ENCODE measurements at regions not wholly inside any gene's neighbourhood (a gene's known extent, or its start where the extent isn't known, plus 50 kb on each side); places are given as distances from the start of the nearest gene placed in this dataset.

GRCh38 chr3:17872457-17872856, 130.0 kb upstream of the TBC1D5 start:
- Histone ChIP-seq H3K4me1 (ENCODE audit: control insufficient read depth in 1 of 2, insufficient read depth in 2 of 2, low read depth in 1 of 2, low read length in 1 of 2) (no peaks in the 10 kb centered on the region), H3K36me3 (replicated peaks in 1 of 2; ENCODE audit: control insufficient read depth in 1 of 2, insufficient read depth in 2 of 2, low read length in 1 of 2) (no peaks in the 10 kb centered on the region), H3K27me3 (ENCODE audit: insufficient read depth) (no peaks in the 10 kb centered on the region; the same call in 1 of the 2 replicates), H3K27ac (ENCODE audit: low read depth in 2 of 2, low read length in 1 of 2) (no peak overlapping the region), H3F3A (replicated peaks; ENCODE audit: insufficient read depth) (no peaks in the 10 kb centered on the region), H3K9me3 (no peaks in the 10 kb centered on the region), H3K4me2 (no peak overlapping the region), H3K79me2 (ENCODE audit: insufficient read depth) (no peaks in the 10 kb centered on the region), H3K4me3 (ENCODE audit: low read depth in 2 of 2, low read length in 1 of 2) (no peak overlapping the region), H2AFZ (ENCODE audit: low read depth) (no peak overlapping the region), H3K9ac (no peak overlapping the region), H4K20me1 (ENCODE audit: insufficient read depth) (no peaks in the 10 kb centered on the region), H3K9me2 (no peaks in the 10 kb centered on the region)
- TF ChIP-seq GABPA (IDR thresholded peaks at IDR 0.05; ENCODE audit: low read depth) (no peak), MAX (IDR thresholded peaks at IDR 0.05; ENCODE audit: low read depth) (no peak), POLR2AphosphoS5 (IDR thresholded peaks at IDR 0.05; ENCODE audit: low read depth, low read length) (no peak), SIN3A (IDR thresholded peaks at IDR 0.05; ENCODE audit: borderline replicate concordance, low read depth, low read length) (no peak), RCOR1 (IDR thresholded peaks at IDR 0.05; ENCODE audit: low read length) (no peak), SMC3 (IDR thresholded peaks at IDR 0.05; ENCODE audit: low read depth, low read length) (no peak), RFX5 (IDR thresholded peaks at IDR 0.05; ENCODE audit: low read length) (no peak), JUND (IDR thresholded peaks at IDR 0.05) (no peak), MEF2A (IDR thresholded peaks at IDR 0.05; ENCODE audit: borderline replicate concordance, low read depth) (no peak), EP300 (IDR thresholded peaks at IDR 0.05; ENCODE audit: borderline replicate concordance in 1 of 2, low read depth in 1 of 2, low read length in 1 of 2) (no peak), TEAD4 (IDR thresholded peaks at IDR 0.05; ENCODE audit: borderline replicate concordance, insufficient read depth) (no peak)
- TF ChIP-seq, protein P1, sequence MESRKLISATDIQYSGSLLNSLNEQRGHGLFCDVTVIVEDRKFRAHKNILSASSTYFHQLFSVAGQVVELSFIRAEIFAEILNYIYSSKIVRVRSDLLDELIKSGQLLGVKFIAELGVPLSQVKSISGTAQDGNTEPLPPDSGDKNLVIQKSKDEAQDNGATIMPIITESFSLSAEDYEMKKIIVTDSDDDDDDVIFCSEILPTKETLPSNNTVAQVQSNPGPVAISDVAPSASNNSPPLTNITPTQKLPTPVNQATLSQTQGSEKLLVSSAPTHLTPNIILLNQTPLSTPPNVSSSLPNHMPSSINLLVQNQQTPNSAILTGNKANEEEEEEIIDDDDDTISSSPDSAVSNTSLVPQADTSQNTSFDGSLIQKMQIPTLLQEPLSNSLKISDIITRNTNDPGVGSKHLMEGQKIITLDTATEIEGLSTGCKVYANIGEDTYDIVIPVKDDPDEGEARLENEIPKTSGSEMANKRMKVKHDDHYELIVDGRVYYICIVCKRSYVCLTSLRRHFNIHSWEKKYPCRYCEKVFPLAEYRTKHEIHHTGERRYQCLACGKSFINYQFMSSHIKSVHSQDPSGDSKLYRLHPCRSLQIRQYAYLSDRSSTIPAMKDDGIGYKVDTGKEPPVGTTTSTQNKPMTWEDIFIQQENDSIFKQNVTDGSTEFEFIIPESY (IDR thresholded peaks at IDR 0.05; ENCODE audit: borderline replicate concordance, low read depth) = no peak
- TF ChIP-seq, protein P2, sequence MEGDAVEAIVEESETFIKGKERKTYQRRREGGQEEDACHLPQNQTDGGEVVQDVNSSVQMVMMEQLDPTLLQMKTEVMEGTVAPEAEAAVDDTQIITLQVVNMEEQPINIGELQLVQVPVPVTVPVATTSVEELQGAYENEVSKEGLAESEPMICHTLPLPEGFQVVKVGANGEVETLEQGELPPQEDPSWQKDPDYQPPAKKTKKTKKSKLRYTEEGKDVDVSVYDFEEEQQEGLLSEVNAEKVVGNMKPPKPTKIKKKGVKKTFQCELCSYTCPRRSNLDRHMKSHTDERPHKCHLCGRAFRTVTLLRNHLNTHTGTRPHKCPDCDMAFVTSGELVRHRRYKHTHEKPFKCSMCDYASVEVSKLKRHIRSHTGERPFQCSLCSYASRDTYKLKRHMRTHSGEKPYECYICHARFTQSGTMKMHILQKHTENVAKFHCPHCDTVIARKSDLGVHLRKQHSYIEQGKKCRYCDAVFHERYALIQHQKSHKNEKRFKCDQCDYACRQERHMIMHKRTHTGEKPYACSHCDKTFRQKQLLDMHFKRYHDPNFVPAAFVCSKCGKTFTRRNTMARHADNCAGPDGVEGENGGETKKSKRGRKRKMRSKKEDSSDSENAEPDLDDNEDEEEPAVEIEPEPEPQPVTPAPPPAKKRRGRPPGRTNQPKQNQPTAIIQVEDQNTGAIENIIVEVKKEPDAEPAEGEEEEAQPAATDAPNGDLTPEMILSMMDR (IDR thresholded peaks at IDR 0.05) = no peak
- POLR2A ChIA-PET = no interaction called here
- DNase-seq = no peak
- CTCF ChIA-PET = no interaction called here
- 85% methylated on average over 13 of the region's 13 CpGs for WGBS (ENCODE audit: low lambda C conversion rate)

DNA sequence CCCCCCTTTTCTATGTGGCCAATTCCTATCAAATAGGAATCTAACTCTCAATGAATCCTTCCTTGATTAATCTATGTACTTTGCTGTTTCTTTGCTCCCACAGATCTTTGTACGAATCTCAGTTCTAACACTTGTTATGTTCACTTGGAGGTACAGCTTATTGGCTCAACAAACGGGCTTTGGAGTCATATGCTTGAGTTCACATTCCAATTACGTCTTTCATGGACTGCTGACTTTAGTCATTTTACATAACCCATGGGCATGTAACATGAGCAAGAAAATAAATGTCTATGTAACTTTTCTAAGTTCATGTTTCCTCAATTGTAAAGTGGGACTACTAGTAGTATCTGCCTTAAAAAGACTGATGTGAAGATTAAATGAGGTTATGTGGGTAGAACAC, 123.2 kb upstream of the TBC1D5 start:
- TF ChIP-seq TAF1 (IDR thresholded peaks at IDR 0.05; ENCODE audit: borderline replicate concordance, low read depth, low read length) (no peak), POLR2AphosphoS5 (IDR thresholded peaks at IDR 0.05; ENCODE audit: low read depth, low read length) (no peak)
- Histone ChIP-seq H3K79me2 (ENCODE audit: insufficient read depth) (no peaks in the 10 kb centered on the region), H3K36me3 (replicated peaks in 1 of 2; ENCODE audit: control insufficient read depth in 1 of 2, insufficient read depth in 2 of 2, low read length in 1 of 2) (no peaks in the 10 kb centered on the region), H3K9ac (no peak overlapping the region), H3K27ac (ENCODE audit: low read depth in 2 of 2, low read length in 1 of 2) (no peak overlapping the region), H4K20me1 (ENCODE audit: insufficient read depth) (no peaks in the 10 kb centered on the region), H3K9me3 (no peaks in the 10 kb centered on the region), H3K4me1 (ENCODE audit: control insufficient read depth in 1 of 2, insufficient read depth in 2 of 2, low read depth in 1 of 2, low read length in 1 of 2) (no peaks in the 10 kb centered on the region), H3K4me3 (ENCODE audit: low read depth in 2 of 2, low read length in 1 of 2) (no peak overlapping the region), H3F3A (replicated peaks; ENCODE audit: insufficient read depth) (no peaks in the 10 kb centered on the region), H3K4me2 (no peak overlapping the region), H3K27me3 (ENCODE audit: insufficient read depth) (no peaks in the 10 kb centered on the region; the same call in 1 of the 2 replicates), H3K9me2 (no peaks in the 10 kb centered on the region), H2AFZ (ENCODE audit: low read depth) (no peak overlapping the region)
- POLR2A ChIA-PET = no interaction called here
- CTCF ChIA-PET = interaction anchor here (0.7 to 1.6 kb wide), 3 partner anchors 10 to 25 kb away, joined by 3 to 4 read pairs (median 4); no protein-coding TSS in a partner anchor
- 36% methylated on average over 3 of the region's 3 CpGs for WGBS (ENCODE audit: low lambda C conversion rate)
- no peak for DNase-seq

Measured in SK-N-SH (cell line).